GM12878 (cell line): ENCODE measurements at regions not wholly inside any gene's neighbourhood (a gene's known extent, or its start where the extent isn't known, plus 50 kb on each side); places are given as distances from the start of the nearest gene placed in this dataset.

ENCODE experiments used
- ATAC-seq: fragments of 200-7000 bp; cut with Tn5 transposase; 3 replicates; pipeline ENCODE4 v1.9.1; 2020; ENCODE audit warnings: mild to moderate bottlenecking, moderate library complexity
- BruUV-seq: library from RNA; stranded (reverse); fragments of 400-500 nt; replicated peaks from 2 replicates; lab custom pipeline; 2021; lab: Mats Ljungman, UMichigan
- CTCF ChIA-PET: fragments of 300-600 bp; sonication (Branson Sonifier 250); formaldehyde crosslinking; extraction: SDS; loops from one replicate; lab custom pipeline; 2021; ENCODE audit warnings: inconsistent platforms; lab: Yijun Ruan, JAX
- POLR2A ChIA-PET: fragments of 350-600 bp; formaldehyde crosslinking; extraction: SDS; loops from one replicate; lab custom pipeline; 2021; ENCODE audit warnings: inconsistent platforms; lab: Charles Lee
- RAD21 ChIA-PET: fragments of 300-600 bp; sonication (Branson Sonifier 250); formaldehyde crosslinking; loops from one replicate; lab custom pipeline; 2023; ENCODE audit warnings: antibody characterized with exemption; ENCODE audit not compliant: unreplicated experiment; lab: Charles Lee
- SMC1A ChIA-PET: fragments of 300-600 bp; sonication (Branson Sonifier 250); formaldehyde crosslinking; loops from one replicate; lab custom pipeline; 2023; ENCODE audit not compliant: unreplicated experiment, uncharacterized antibody; lab: Charles Lee
- DNase-seq: peaks from one replicate; pipeline ENCODE4 v3.0.0-alpha.2; 2011; ENCODE audit warnings: low read depth, low spot score
- FAIRE-seq: peaks from 3 replicates; lab custom pipeline; 2011; peaks lifted over from hg19 to GRCh38; lab: Jason Lieb, UNC
- H2AFZ ChIP-seq: 2 replicates; pipeline ENCODE4 v1.6.0; 2011; ENCODE audit warnings: low read depth, low read length, control low read depth; ENCODE audit not compliant: control insufficient read depth
- H3K27ac ChIP-seq: 2 replicates; pipeline ENCODE4 v1.5.1; 2011; ENCODE audit warnings: control low read depth; ENCODE audit not compliant: control insufficient read depth, insufficient read depth
- H3K27me3 ChIP-seq, 2 experiments: replicated peaks in 1 of 2; 2 replicates each; pipeline versions ENCODE4 v1.6.0 to v1.6.1; 2011; ENCODE audit warnings: low read length in 1 of 2; ENCODE audit not compliant: control insufficient read depth in 2 of 2, insufficient read depth in 2 of 2
- H3K36me3 ChIP-seq, 2 experiments: 2 replicates each; pipeline ENCODE4 v1.5.1; 2011; ENCODE audit warnings: low read length in 1 of 2; ENCODE audit not compliant: control insufficient read depth in 2 of 2, insufficient read depth in 2 of 2
- H3K4me1 ChIP-seq: 2 replicates; pipeline ENCODE4 v1.6.1; 2011; ENCODE audit warnings: mild to moderate bottlenecking, low read length, moderate library complexity, mixed read lengths; ENCODE audit not compliant: control insufficient read depth, insufficient read depth
- H3K4me2 ChIP-seq: 2 replicates; pipeline ENCODE4 v1.6.0; 2011; ENCODE audit warnings: control low read depth; ENCODE audit not compliant: control insufficient read depth, insufficient read depth
- H3K4me3 ChIP-seq: fragments of 200-600 bp; sonication (generic); 2 replicates; pipeline ENCODE4 v1.5.1; 2016
- H3K79me2 ChIP-seq: 2 replicates; pipeline ENCODE4 v1.6.0; 2011; ENCODE audit warnings: low read length; ENCODE audit not compliant: control insufficient read depth, insufficient read depth
- H3K9ac ChIP-seq: 2 replicates; pipeline ENCODE4 v1.8.0; 2011; ENCODE audit warnings: low read length, control low read depth, mixed read lengths; ENCODE audit not compliant: control insufficient read depth, insufficient read depth
- H3K9me3 ChIP-seq: replicated peaks from 3 replicates; pipeline ENCODE4 v1.5.1; 2011; ENCODE audit warnings: mild to moderate bottlenecking, low read length; ENCODE audit not compliant: control insufficient read depth, insufficient read depth
- H4K20me1 ChIP-seq: 2 replicates; pipeline ENCODE4 v1.6.0; 2011; ENCODE audit not compliant: control insufficient read depth, insufficient read depth
- ATF7 ChIP-seq: fragments of 450-650 bp; IDR thresholded peaks from 2 replicates; pipeline ENCODE4 v1.6.1; 2016; ENCODE audit warnings: low read depth, mild to moderate bottlenecking
- BRCA1 ChIP-seq: IDR thresholded peaks from 2 replicates; pipeline ENCODE4 v1.6.1; 2011; ENCODE audit warnings: low read depth, low read length, improper control_type of control experiment
- CBX3 ChIP-seq: fragments of 200-600 bp; sonication (generic); IDR thresholded peaks from 2 replicates; pipeline ENCODE4 v1.6.1; 2016; ENCODE audit warnings: low read depth, borderline replicate concordance
- CBX5 ChIP-seq: sonication (generic); IDR thresholded peaks from 2 replicates; pipeline ENCODE4 v1.6.1; 2016; ENCODE audit warnings: low read depth, moderate library complexity, mild to moderate bottlenecking, inconsistent platforms
- HDGF ChIP-seq: fragments of 450-650 bp; IDR thresholded peaks from 2 replicates; pipeline ENCODE4 v1.6.1; 2016; ENCODE audit warnings: antibody characterized with exemption
- NFXL1 ChIP-seq: fragments of 450-650 bp; IDR thresholded peaks from 2 replicates; pipeline ENCODE4 v1.6.1; 2017; ENCODE audit warnings: antibody characterized with exemption, mild to moderate bottlenecking, borderline replicate concordance
- NFYA ChIP-seq: IDR thresholded peaks from 2 replicates; pipeline ENCODE4 v1.6.1; 2011; ENCODE audit warnings: low read depth, mild to moderate bottlenecking, low read length, improper control_type of control experiment, borderline replicate concordance
- PAX5 ChIP-seq: IDR thresholded peaks from 2 replicates; pipeline ENCODE4 v1.6.1; 2011; ENCODE audit warnings: low read depth, low read length, borderline replicate concordance
- RBBP5 ChIP-seq: fragments of 200-600 bp; sonication (generic); conservative IDR thresholded peaks from 2 replicates; pipeline ENCODE4 v1.6.1; 2016
- SREBF2 ChIP-seq: IDR thresholded peaks from 2 replicates; pipeline ENCODE4 v1.6.1; 2012; ENCODE audit warnings: mild to moderate bottlenecking, low read length
- YBX1 ChIP-seq: fragments of 450-650 bp; IDR thresholded peaks from 2 replicates; pipeline ENCODE4 v1.6.1; 2016; ENCODE audit warnings: antibody characterized with exemption
- ZNF274 ChIP-seq: IDR thresholded peaks from one replicate; pipeline ENCODE4 v1.8.0; 2011; ENCODE audit not compliant: insufficient read length, insufficient read depth
- ZNF384 ChIP-seq: IDR thresholded peaks from 2 replicates; pipeline ENCODE4 v1.6.1; 2012; ENCODE audit warnings: low read depth, mild to moderate bottlenecking, low read length, improper control_type of control experiment, borderline replicate concordance
- WGBS: methylation state at CpG from one replicate; pipeline ENCODE4 v1.1.6; 2016; ENCODE audit warnings: low lambda C conversion rate; ENCODE audit not compliant: insufficient replicate concordance, insufficient coverage; ENCODE audit errors: missing lambda C conversion rate; 5-methylcytosine and 5-hydroxymethylcytosine counted together
- in situ Hi-C: fragments of 300-500 bp; cut with MboI; formaldehyde crosslinking; loops from 9 replicates; pipeline ENCODE4 v1.14.3; 2018; ENCODE audit warnings: mixed read lengths
- intact Hi-C: fragments of 100-400 bp; cut with micrococcal nuclease; formaldehyde crosslinking; loops from one replicate; pipeline ENCODE4 v1.14.2; 2022; ENCODE audit not compliant: unreplicated experiment
- TF ChIP-seq, protein P1 (sequence below): IDR thresholded peaks from 2 replicates; pipeline ENCODE4 v1.6.1; 2011; ENCODE audit warnings: borderline replicate concordance, low read depth, mild to moderate bottlenecking, moderate library complexity, low read length; ENCODE audit not compliant: insufficient read depth, poor library complexity, severe bottlenecking
- TF ChIP-seq, protein P2 (sequence below): fragments of 450-650 bp; IDR thresholded peaks from 2 replicates; pipeline ENCODE4 v1.6.1; 2017; ENCODE audit warnings: mild to moderate bottlenecking, moderate library complexity
- TF ChIP-seq, protein P3 (sequence below): fragments of 450-650 bp; IDR thresholded peaks from 2 replicates; pipeline ENCODE4 v1.6.1; 2017; ENCODE audit warnings: mild to moderate bottlenecking, low read depth, inconsistent platforms; ENCODE audit not compliant: poor library complexity, severe bottlenecking

DNA sequence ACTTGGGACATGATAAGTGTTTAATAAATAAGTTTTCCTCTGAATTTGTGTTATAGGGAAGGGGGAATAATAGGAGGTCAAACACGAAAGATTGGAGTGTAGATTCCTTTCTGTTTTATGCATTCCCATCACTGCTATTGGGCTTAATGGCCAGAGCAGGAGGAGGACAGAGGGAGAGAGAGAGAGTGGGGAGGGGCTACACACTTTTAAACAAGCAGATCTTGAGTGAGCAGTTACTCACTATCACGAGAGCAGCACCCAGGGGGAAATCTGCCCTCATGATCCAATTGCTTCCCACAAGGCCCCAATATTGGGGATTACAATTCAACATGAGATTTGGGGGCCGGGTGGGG lies 505.0 kb downstream of the GRIN2A start:
- H3K27ac ChIP-seq, result no peak overlapping the region
- CTCF ChIA-PET, result no interaction called here
- FAIRE-seq, result no peak
- no peaks in the 10 kb centered on the region; a peak in 2 of 4 replicates for H3K27me3 ChIP-seq
- RAD21 ChIA-PET, result no interaction called here
- no peaks in the 10 kb centered on the region for H3K79me2 ChIP-seq
- DNase-seq, result no peak
- in situ Hi-C loops, result no loop called here
- no peak overlapping the region for H3K4me3 ChIP-seq
- no peaks in the 10 kb centered on the region for H3K9me3 ChIP-seq
- SMC1A ChIA-PET, result no interaction called here
- 12% methylated on average over 3 of the region's 3 CpGs for WGBS
- no TSS peak for BruUV-seq
- ATAC-seq, result no peak
- H3K4me2 ChIP-seq, result no peak overlapping the region
- H3K9ac ChIP-seq, result no peak overlapping the region
- no peaks in the 10 kb centered on the region for H3K4me1 ChIP-seq
- TF ChIP-seq ATF7, result no peak
- TF ChIP-seq HDGF, result no peak
- TF ChIP-seq, protein P1, sequence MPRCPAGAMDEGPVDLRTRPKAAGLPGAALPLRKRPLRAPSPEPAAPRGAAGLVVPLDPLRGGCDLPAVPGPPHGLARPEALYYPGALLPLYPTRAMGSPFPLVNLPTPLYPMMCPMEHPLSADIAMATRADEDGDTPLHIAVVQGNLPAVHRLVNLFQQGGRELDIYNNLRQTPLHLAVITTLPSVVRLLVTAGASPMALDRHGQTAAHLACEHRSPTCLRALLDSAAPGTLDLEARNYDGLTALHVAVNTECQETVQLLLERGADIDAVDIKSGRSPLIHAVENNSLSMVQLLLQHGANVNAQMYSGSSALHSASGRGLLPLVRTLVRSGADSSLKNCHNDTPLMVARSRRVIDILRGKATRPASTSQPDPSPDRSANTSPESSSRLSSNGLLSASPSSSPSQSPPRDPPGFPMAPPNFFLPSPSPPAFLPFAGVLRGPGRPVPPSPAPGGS, result no peak
- no peak for TF ChIP-seq BRCA1
- TF ChIP-seq, protein P2, sequence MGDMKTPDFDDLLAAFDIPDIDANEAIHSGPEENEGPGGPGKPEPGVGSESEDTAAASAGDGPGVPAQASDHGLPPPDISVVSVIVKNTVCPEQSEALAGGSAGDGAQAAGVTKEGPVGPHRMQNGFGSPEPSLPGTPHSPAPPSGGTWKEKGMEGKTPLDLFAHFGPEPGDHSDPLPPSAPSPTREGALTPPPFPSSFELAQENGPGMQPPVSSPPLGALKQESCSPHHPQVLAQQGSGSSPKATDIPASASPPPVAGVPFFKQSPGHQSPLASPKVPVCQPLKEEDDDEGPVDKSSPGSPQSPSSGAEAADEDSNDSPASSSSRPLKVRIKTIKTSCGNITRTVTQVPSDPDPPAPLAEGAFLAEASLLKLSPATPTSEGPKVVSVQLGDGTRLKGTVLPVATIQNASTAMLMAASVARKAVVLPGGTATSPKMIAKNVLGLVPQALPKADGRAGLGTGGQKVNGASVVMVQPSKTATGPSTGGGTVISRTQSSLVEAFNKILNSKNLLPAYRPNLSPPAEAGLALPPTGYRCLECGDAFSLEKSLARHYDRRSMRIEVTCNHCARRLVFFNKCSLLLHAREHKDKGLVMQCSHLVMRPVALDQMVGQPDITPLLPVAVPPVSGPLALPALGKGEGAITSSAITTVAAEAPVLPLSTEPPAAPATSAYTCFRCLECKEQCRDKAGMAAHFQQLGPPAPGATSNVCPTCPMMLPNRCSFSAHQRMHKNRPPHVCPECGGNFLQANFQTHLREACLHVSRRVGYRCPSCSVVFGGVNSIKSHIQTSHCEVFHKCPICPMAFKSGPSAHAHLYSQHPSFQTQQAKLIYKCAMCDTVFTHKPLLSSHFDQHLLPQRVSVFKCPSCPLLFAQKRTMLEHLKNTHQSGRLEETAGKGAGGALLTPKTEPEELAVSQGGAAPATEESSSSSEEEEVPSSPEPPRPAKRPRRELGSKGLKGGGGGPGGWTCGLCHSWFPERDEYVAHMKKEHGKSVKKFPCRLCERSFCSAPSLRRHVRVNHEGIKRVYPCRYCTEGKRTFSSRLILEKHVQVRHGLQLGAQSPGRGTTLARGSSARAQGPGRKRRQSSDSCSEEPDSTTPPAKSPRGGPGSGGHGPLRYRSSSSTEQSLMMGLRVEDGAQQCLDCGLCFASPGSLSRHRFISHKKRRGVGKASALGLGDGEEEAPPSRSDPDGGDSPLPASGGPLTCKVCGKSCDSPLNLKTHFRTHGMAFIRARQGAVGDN, result no peak
- no peak for TF ChIP-seq NFYA
- TF ChIP-seq ZNF384, result no peak
- no peak for TF ChIP-seq RBBP5
- TF ChIP-seq PAX5, result no peak
- TF ChIP-seq, protein P3, sequence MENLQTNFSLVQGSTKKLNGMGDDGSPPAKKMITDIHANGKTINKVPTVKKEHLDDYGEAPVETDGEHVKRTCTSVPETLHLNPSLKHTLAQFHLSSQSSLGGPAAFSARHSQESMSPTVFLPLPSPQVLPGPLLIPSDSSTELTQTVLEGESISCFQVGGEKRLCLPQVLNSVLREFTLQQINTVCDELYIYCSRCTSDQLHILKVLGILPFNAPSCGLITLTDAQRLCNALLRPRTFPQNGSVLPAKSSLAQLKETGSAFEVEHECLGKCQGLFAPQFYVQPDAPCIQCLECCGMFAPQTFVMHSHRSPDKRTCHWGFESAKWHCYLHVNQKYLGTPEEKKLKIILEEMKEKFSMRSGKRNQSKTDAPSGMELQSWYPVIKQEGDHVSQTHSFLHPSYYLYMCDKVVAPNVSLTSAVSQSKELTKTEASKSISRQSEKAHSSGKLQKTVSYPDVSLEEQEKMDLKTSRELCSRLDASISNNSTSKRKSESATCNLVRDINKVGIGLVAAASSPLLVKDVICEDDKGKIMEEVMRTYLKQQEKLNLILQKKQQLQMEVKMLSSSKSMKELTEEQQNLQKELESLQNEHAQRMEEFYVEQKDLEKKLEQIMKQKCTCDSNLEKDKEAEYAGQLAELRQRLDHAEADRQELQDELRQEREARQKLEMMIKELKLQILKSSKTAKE, result no peak
- TF ChIP-seq SREBF2, result no peak
- TF ChIP-seq ZNF274, result no peak
- TF ChIP-seq NFXL1, result no peak
- TF ChIP-seq CBX5, result no peak
- TF ChIP-seq CBX3, result no peak
- TF ChIP-seq YBX1, result no peak
- TF ChIP-seq, all 136 proteins: peak for 0
- intact Hi-C loops, result no loop called here
- Histone ChIP-seq H2AFZ (no peak overlapping the region), H4K20me1 (no peaks in the 10 kb centered on the region), H3K36me3 (no peaks in the 10 kb centered on the region)
- POLR2A ChIA-PET, result no interaction called here
